HCT116 (cell line): ENCODE measurements at regions not wholly inside any gene's neighbourhood (a gene's known extent, or its start where the extent isn't known, plus 50 kb on each side); places are given as distances from the start of the nearest gene placed in this dataset.

Experiments used
- ATAC-seq: fragments of 200-7000 bp; cut with Tn5 transposase; 2 replicates; pipeline ENCODE4 v1.9.1; 2020; ENCODE audit warnings: mild to moderate bottlenecking, moderate library complexity
- BruUV-seq: library from RNA; stranded (reverse); fragments of 400-500 nt; replicated peaks from 2 replicates; lab custom pipeline; 2021; lab: Mats Ljungman, UMichigan
- CTCF ChIA-PET: fragments of 300-600 bp; sonication (Branson Sonifier 250); formaldehyde crosslinking; loops from one replicate; lab custom pipeline; 2021; ENCODE audit warnings: antibody characterized with exemption; lab: Charles Lee
- POLR2A ChIA-PET: fragments of 300-600, 350-600 bp; sonication (Branson Sonifier 250); formaldehyde crosslinking; loops from one replicate; lab custom pipeline; 2021; ENCODE audit warnings: antibody characterized with exemption; lab: Charles Lee
- RAD21 ChIA-PET, 2 experiments: fragments of 300-600 bp; sonication (Branson Sonifier 250); formaldehyde crosslinking; loops; one replicate each; lab custom pipeline; 2023; ENCODE audit warnings: low total read pairs in 2 of 2; ENCODE audit not compliant: uncharacterized antibody in 2 of 2, unreplicated experiment in 2 of 2, low non-redundant PET in 1 of 2; lab: Charles Lee
- DNase-seq: peaks from one replicate; pipeline ENCODE4 v3.0.0-alpha.2; 2010; ENCODE audit warnings: low read depth, low spot score
- H2AFZ ChIP-seq: fragments of 200-600 bp; shearing (Covaris generic), sonication (generic); 2 replicates; pipeline ENCODE4 v1.6.1; 2017; ENCODE audit warnings: low read depth, mixed run types, mixed read lengths, antibody characterized with exemption, low read length; ENCODE audit not compliant: poor library complexity, severe bottlenecking
- H3K27ac ChIP-seq: 2 replicates; pipeline ENCODE4 v1.5.1; 2012; ENCODE audit warnings: low read depth, low read length
- H3K27me3 ChIP-seq: fragments of 200-600 bp; sonication (generic); 2 replicates; pipeline ENCODE4 v1.6.1; 2016; ENCODE audit warnings: mixed run types, low read length, mixed read lengths; ENCODE audit not compliant: insufficient read depth
- H3K36me3 ChIP-seq, 2 experiments: fragments of 200-500 bp in 1 of 2; fragments of 200-600 bp in 1 of 2; sonication (Bioruptor generic) in 1 of 2; sonication (generic) in 1 of 2; 2 replicates each; pipeline versions ENCODE4 v1.5.1 to v1.6.1; 2014 to 2016; ENCODE audit warnings: low read length in 2 of 2, inconsistent platforms in 1 of 2, mixed read lengths in 1 of 2, mixed run types in 1 of 2; ENCODE audit not compliant: insufficient read depth in 2 of 2, control insufficient read depth in 1 of 2
- H3K4me1 ChIP-seq, 2 experiments: fragments of 200-600 bp in 1 of 2; sonication (generic) in 1 of 2; 2 replicates each; pipeline versions ENCODE4 v1.5.1 to v1.6.1; 2012 to 2017; ENCODE audit warnings: low read length in 2 of 2, inconsistent platforms in 1 of 2, mild to moderate bottlenecking in 1 of 2, mixed read lengths in 1 of 2, mixed run types in 1 of 2, moderate library complexity in 1 of 2; ENCODE audit not compliant: insufficient read depth in 2 of 2, control insufficient read depth in 1 of 2
- H3K4me2 ChIP-seq: fragments of 200-600 bp; sonication (generic); 2 replicates; pipeline ENCODE4 v1.6.1; 2017; ENCODE audit warnings: mixed run types, low read length, mixed read lengths
- H3K4me3 ChIP-seq, 2 experiments: fragments of 200-600 bp in 1 of 2; sonication (generic) in 1 of 2; replicated peaks in 1 of 2; 2 replicates each; pipeline ENCODE4 v1.5.1; 2011 to 2016; ENCODE audit warnings: low read length in 2 of 2, control low read depth in 1 of 2, low read depth in 1 of 2, mild to moderate bottlenecking in 1 of 2, mixed read lengths in 1 of 2, mixed run types in 1 of 2
- H3K79me2 ChIP-seq: fragments of 200-600 bp; sonication (generic); 2 replicates; pipeline ENCODE4 v1.6.1; 2017; ENCODE audit warnings: mild to moderate bottlenecking, mixed run types, low read length, moderate library complexity, mixed read lengths; ENCODE audit not compliant: insufficient read depth
- H3K9ac ChIP-seq: fragments of 200-600 bp; sonication (generic); 2 replicates; pipeline ENCODE4 v1.6.1; 2016; ENCODE audit warnings: low read length, mixed read lengths
- H3K9me2 ChIP-seq: fragments of 200-600 bp; sonication (generic), shearing (Covaris generic); 2 replicates; pipeline ENCODE4 v1.6.1; 2017; ENCODE audit warnings: mixed run types, mild to moderate bottlenecking, moderate library complexity; ENCODE audit not compliant: insufficient read depth
- H3K9me3 ChIP-seq, 2 experiments: fragments of 200-500 bp in 1 of 2; fragments of 200-600 bp in 1 of 2; sonication (Bioruptor generic) in 1 of 2; sonication (generic) in 1 of 2; 2 replicates each; pipeline ENCODE4 v1.6.1; 2014 to 2017; ENCODE audit warnings: low read length in 2 of 2, mixed read lengths in 2 of 2, inconsistent platforms in 1 of 2, low read depth in 1 of 2, mild to moderate bottlenecking in 1 of 2, mixed run types in 1 of 2, moderate library complexity in 1 of 2; ENCODE audit not compliant: control insufficient read depth in 1 of 2, insufficient read depth in 1 of 2
- H4K20me1 ChIP-seq: fragments of 200-600 bp; sonication (generic), shearing (Covaris generic); 2 replicates; pipeline ENCODE4 v1.6.1; 2017; ENCODE audit warnings: mixed run types, mild to moderate bottlenecking, moderate library complexity; ENCODE audit not compliant: insufficient read depth
- CEBPB ChIP-seq: IDR thresholded peaks from 2 replicates; pipeline ENCODE4 v1.6.1; 2012; ENCODE audit warnings: low read depth
- EGR1 ChIP-seq: IDR thresholded peaks from 2 replicates; pipeline ENCODE4 v1.6.1; 2012; ENCODE audit warnings: low read depth
- EZH2 ChIP-seq: fragments of 200-600 bp; sonication (generic); IDR thresholded peaks from 2 replicates; pipeline ENCODE4 v1.6.1; 2017; ENCODE audit warnings: antibody characterized with exemption, mixed run types
- EZH2phosphoT487 ChIP-seq: fragments of 200-600 bp; IDR thresholded peaks from 2 replicates; pipeline ENCODE4 v1.6.1; 2018; ENCODE audit warnings: antibody characterized with exemption, borderline replicate concordance
- FOSL1 ChIP-seq: IDR thresholded peaks from 2 replicates; pipeline ENCODE4 v1.6.1; 2012; ENCODE audit warnings: low read depth
- JUND ChIP-seq: IDR thresholded peaks from 2 replicates; pipeline ENCODE4 v1.6.1; 2012
- RAD21 ChIP-seq: IDR thresholded peaks from 2 replicates; pipeline ENCODE4 v1.6.1; 2012; ENCODE audit warnings: low read depth, mild to moderate bottlenecking
- REST ChIP-seq: IDR thresholded peaks from 2 replicates; pipeline ENCODE4 v1.6.1; 2012; ENCODE audit warnings: low read depth
- SP1 ChIP-seq: IDR thresholded peaks from 2 replicates; pipeline ENCODE4 v1.6.1; 2012; ENCODE audit warnings: low read depth
- TCF7L2 ChIP-seq: IDR thresholded peaks from 2 replicates; pipeline ENCODE4 v1.7.0; 2011; ENCODE audit warnings: borderline replicate concordance, inconsistent platforms; ENCODE audit not compliant: insufficient read depth, insufficient read length; ENCODE audit errors: extremely low read depth
- YY1 ChIP-seq: IDR thresholded peaks from 2 replicates; pipeline ENCODE4 v1.6.1; 2011; ENCODE audit warnings: low read length, low read depth, moderate library complexity, mild to moderate bottlenecking; ENCODE audit not compliant: insufficient replicate concordance; ENCODE audit errors: extremely low read depth
- ZFX ChIP-seq: fragments of 450-650 bp; IDR thresholded peaks from 2 replicates; pipeline ENCODE4 v1.6.1; 2017
- intact Hi-C: fragments of 100-400 bp; cut with micrococcal nuclease; formaldehyde crosslinking; loops from 2 replicates; pipeline ENCODE4 v1.10.0; 2022

DNA sequence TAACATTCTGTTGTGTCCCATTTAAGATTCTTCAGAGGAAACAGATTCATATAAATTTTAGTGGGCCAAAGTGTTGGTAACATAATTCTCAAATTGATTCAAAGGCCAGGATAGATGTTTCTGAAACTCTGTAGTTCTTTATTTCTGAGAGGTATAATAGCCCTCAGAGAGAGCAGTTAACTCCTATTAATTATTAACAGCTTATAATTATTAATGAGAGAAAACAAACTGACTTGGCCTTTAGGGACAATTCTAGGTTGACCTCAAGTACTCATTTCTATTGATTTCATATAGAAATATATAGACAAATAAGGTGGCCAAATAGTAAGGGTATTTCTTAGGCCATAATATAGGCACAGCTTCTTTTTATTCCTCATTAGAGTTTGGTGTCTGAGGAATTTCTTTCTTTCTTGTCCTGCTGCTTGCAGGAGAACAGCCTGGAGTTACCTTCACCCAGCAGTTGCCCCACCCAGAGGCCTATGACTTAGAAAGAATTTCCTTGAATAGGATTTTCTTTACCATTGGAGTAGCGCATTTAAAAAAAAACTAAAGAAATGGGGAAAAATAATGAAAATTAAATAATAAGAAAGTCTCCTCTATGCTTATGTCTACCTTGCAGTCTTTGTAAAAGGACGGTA, 1430.1 kb upstream of the SPRY2 start:
- no peaks in the 10 kb centered on the region for H3K79me2 ChIP-seq
- H3K9ac ChIP-seq: no peak overlapping the region
- intact Hi-C loops: no loop called here
- no peaks in the 10 kb centered on the region for H3K36me3 ChIP-seq
- no TSS peak for BruUV-seq
- ATAC-seq (no peak), DNase-seq (no peak)
- no peaks in the 10 kb centered on the region; a peak in 2 of 4 replicates for H3K9me3 ChIP-seq
- H2AFZ ChIP-seq: no peak overlapping the region
- CTCF ChIA-PET: no interaction called here
- H3K4me3 ChIP-seq: no peak overlapping the region
- POLR2A ChIA-PET: no interaction called here
- RAD21 ChIA-PET: no interaction called here
- TF ChIP-seq CEBPB (no peak), TCF7L2 (no peak), EZH2 (no peak), ZFX (no peak), RAD21 (no peak), YY1 (no peak), REST (no peak), JUND (no peak), EGR1 (no peak), EZH2phosphoT487 (no peak), SP1 (no peak), FOSL1 (no peak)
- H3K27me3 ChIP-seq: no peaks in the 10 kb centered on the region
- no peaks in the 10 kb centered on the region for H3K4me1 ChIP-seq
- H4K20me1 ChIP-seq: no peaks in the 10 kb centered on the region
- no peaks in the 10 kb centered on the region for H3K9me2 ChIP-seq
- H3K27ac ChIP-seq: no peak overlapping the region
- no peak overlapping the region for H3K4me2 ChIP-seq
